Right cardiac atrium (tissue), 5 donors: ENCODE measurements at regions not wholly inside any gene's neighbourhood (a gene's known extent, or its start where the extent isn't known, plus 50 kb on each side); places are given as distances from the start of the nearest gene placed in this dataset.

ENCODE experiments used
- ATAC-seq, 2 donors: fragments of 200-7000 bp; cut with Tn5 transposase; one replicate each; pipeline versions ENCODE4 v1.8.0 to v1.9.1; 2020; ENCODE audit warnings: moderate library complexity in 2 of 2, mild to moderate bottlenecking in 1 of 2
- DNase-seq, 3 donors: peaks; one replicate each; pipeline ENCODE4 v3.0.0-alpha.2; 2020
- H3K27ac ChIP-seq: one replicate; pipeline ENCODE4 v1.5.1; 2013; ENCODE audit warnings: mild to moderate bottlenecking, low read length, control low read depth, moderate library complexity
- H3K27me3 ChIP-seq: one replicate; pipeline ENCODE4 v1.6.1; 2013; ENCODE audit not compliant: control insufficient read depth, insufficient read depth
- H3K4me1 ChIP-seq: one replicate; pipeline ENCODE4 v1.6.1; 2013; ENCODE audit warnings: low read length; ENCODE audit not compliant: control insufficient read depth, insufficient read depth
- H3K4me3 ChIP-seq: one replicate; pipeline ENCODE4 v1.5.1; 2013; ENCODE audit warnings: low read length, control low read depth
- H3K9me3 ChIP-seq: one replicate; pipeline ENCODE4 v1.6.1; 2013; ENCODE audit warnings: low read length; ENCODE audit not compliant: control insufficient read depth
- WGBS: extraction: QIAGEN DNeasy Blood & Tissue Kit; methylation state at CpG from one replicate; pipeline ENCODE4 v1.1.7; 2013; 5-methylcytosine and 5-hydroxymethylcytosine counted together
- intact Hi-C, 4 donors: fragments of 100-400 bp; cut with DNase I; formaldehyde crosslinking; loops; one replicate each; pipeline versions ENCODE4 v1.11.0 to v1.14.0; 2022 to 2023
- donor health status: healthy with polysubstance abuse.
- donor health status: DM: no; HTN: yes; CAD: no.
- donor health status: DM: no; HTN: no; CAD: no.
- donor health status: DM: no; HTN: yes; CAD: no; lungs with severe emphysema.
- donor health status: DM: yes; HTN: yes; CAD: no.

DNA sequence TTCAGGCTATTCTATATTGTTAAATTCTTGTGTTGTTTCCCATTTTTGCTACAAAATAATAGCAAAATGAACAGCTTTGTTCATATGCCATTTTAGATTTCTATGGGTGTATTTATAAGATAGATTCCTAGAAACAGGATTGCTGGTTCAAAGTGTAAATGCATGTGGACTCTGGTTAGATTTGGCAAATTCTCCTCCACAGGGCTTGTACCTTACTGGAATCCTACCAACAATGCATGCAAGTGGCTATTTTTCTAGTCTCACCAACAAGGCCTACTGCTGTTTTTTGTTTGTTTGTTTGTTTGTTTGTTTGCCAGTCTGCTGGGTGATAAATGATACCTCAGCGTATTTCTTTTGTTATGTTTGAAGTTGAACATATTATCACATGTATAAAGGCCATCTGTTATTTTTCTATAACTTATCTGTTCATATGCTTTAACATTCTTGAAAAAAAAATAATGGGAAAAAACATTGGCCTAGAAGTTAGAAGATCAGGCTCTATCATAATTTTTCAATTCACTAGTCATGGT lies 87.1 kb upstream of the AHR start:
- Histone ChIP-seq H3K9me3 (no peaks in the 10 kb centered on the region), H3K4me1 (no peaks in the 10 kb centered on the region), H3K4me3 (no peak overlapping the region), H3K27me3 (no peaks in the 10 kb centered on the region), H3K27ac (no peak overlapping the region)
- ATAC-seq (no peak), DNase-seq (no peak)
- intact Hi-C loops = no loop called here
- WGBS = 96% methylated on average over 1 of the region's 1 CpG

DNA sequence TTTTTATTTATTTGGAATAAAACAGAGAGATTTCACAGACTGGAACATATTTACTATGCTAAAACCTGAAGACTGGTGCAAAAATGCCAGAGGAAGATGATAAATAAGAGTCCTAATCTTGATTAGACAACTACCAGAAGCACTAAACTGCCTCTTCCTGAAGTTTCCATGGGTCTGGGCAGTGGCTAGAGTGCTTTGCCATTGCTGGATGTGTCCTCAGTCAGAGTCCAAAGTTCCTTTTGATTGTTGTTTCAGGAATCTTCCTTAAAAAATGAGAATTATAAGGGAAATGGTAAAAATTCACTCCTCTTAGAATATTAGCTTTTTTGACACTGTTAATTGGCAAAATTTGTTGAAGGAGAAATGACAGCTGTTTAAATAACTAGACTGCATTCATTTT lies 86.3 kb upstream of the AHR start:
- no peak for ATAC-seq
- no peak overlapping the region for H3K27ac ChIP-seq
- DNase-seq = no peak
- intact Hi-C loops = no loop called here
- H3K9me3 ChIP-seq = no peaks in the 10 kb centered on the region
- no peaks in the 10 kb centered on the region for H3K27me3 ChIP-seq
- H3K4me1 ChIP-seq = no peaks in the 10 kb centered on the region
- H3K4me3 ChIP-seq = no peak overlapping the region

GRCh38 chr7:17227766-17228490 lies 70.5 kb upstream of the AHR start:
- Histone ChIP-seq H3K27ac (no peak overlapping the region), H3K9me3 (no peaks in the 10 kb centered on the region), H3K4me1 (peaks cover 3% of the 10 kb centered on the region), H3K27me3 (no peaks in the 10 kb centered on the region), H3K4me3 (no peak overlapping the region)
- no peak for DNase-seq
- WGBS = 84% methylated on average over 2 of the region's 2 CpGs
- intact Hi-C loops = no loop called here
- ATAC-seq = no peak

GRCh38 chr7:17229228-17229627 lies 69.2 kb upstream of the AHR start:
- 87% methylated on average over 2 of the region's 2 CpGs for WGBS

GRCh38 chr7:17230099-17230807 lies 68.2 kb upstream of the AHR start:
- Histone ChIP-seq H3K4me3 (no peak overlapping the region), H3K27ac (peak overlapping the region; percentile 56), H3K9me3 (no peaks in the 10 kb centered on the region), H3K4me1 (peaks cover 5% of the 10 kb centered on the region), H3K27me3 (no peaks in the 10 kb centered on the region)
- 35% methylated on average over 2 of the region's 2 CpGs for WGBS
- ATAC-seq (peak; percentile 77 to 81), DNase-seq (no peak)
- intact Hi-C loops = loop anchor here in 1 of 4 donors (10.0 kb wide), 1 partner anchor 65 kb away; the partner anchor contains the start of gene AHR

More at GRCh38 chr7:17229228-17229627, 69.2 kb upstream of the AHR start:
- DNase-seq (no peak), ATAC-seq (no peak)
- Histone ChIP-seq H3K27ac (no peak overlapping the region), H3K27me3 (no peaks in the 10 kb centered on the region), H3K4me3 (no peak overlapping the region), H3K9me3 (no peaks in the 10 kb centered on the region), H3K4me1 (peaks cover 5% of the 10 kb centered on the region)
- intact Hi-C loops = no loop called here

- intact Hi-C loops = loop anchor here in 1 of 4 donors (10.0 kb wide), 1 partner anchor 61 kb away; the partner anchor contains the start of gene AHR
- Histone ChIP-seq H3K4me3 (no peak overlapping the region), H3K27me3 (no peaks in the 10 kb centered on the region), H3K27ac (no peak overlapping the region), H3K4me1 (peaks cover 5% of the 10 kb centered on the region), H3K9me3 (no peaks in the 10 kb centered on the region)
- 64% methylated on average over 2 of the region's 2 CpGs for WGBS
- no peak for DNase-seq
- ATAC-seq = no peak
Observed at GRCh38 chr7:17233603-17234002, 64.8 kb upstream of the AHR start.

- H3K27me3 ChIP-seq = no peaks in the 10 kb centered on the region
- DNase-seq = no peak
- 63% methylated on average over 2 of the region's 2 CpGs for WGBS
- ATAC-seq = no peak
- H3K4me1 ChIP-seq = peaks cover 5% of the 10 kb centered on the region
- intact Hi-C loops = loop anchor here in 1 of 4 donors (10.0 kb wide), 1 partner anchor 61 kb away; the partner anchor contains the start of gene AHR
- no peaks in the 10 kb centered on the region for H3K9me3 ChIP-seq
- H3K27ac ChIP-seq = no peak overlapping the region
- no peak overlapping the region for H3K4me3 ChIP-seq
Observed at GRCh38 chr7:17234030-17234397, 64.4 kb upstream of the AHR start.

GRCh38 chr7:17234398-17235031 lies 63.9 kb upstream of the AHR start:
- Histone ChIP-seq H3K27ac (no peak overlapping the region), H3K4me3 (no peak overlapping the region)
- no peak for DNase-seq

GRCh38 chr7:17236171-17236570 lies 62.3 kb upstream of the AHR start:
- ATAC-seq (no peak), DNase-seq (no peak)
- no peak overlapping the region for H3K27ac ChIP-seq
- no peak overlapping the region for H3K4me3 ChIP-seq
- no peaks in the 10 kb centered on the region for H3K9me3 ChIP-seq
- no peaks in the 10 kb centered on the region for H3K27me3 ChIP-seq
- H3K4me1 ChIP-seq = peaks cover 3% of the 10 kb centered on the region
- 87% methylated on average over 5 of the region's 5 CpGs for WGBS
- intact Hi-C loops = loop anchor here in 1 of 4 donors (10.0 kb wide), 1 partner anchor 59 kb away; the partner anchor contains the start of gene AHR

More at GRCh38 chr7:17234398-17235031, 63.9 kb upstream of the AHR start:
- peak; percentile 81 for ATAC-seq
- WGBS = 44% methylated on average over 10 of the region's 10 CpGs
- H3K9me3 ChIP-seq = no peaks in the 10 kb centered on the region
- intact Hi-C loops = loop anchor here in 1 of 4 donors (10.0 kb wide), 1 partner anchor 60 kb away; the partner anchor contains the start of gene AHR
- no peaks in the 10 kb centered on the region for H3K27me3 ChIP-seq
- H3K4me1 ChIP-seq = peaks cover 5% of the 10 kb centered on the region

GRCh38 chr7:17236603-17237002 lies 61.8 kb upstream of the AHR start:
- no peak for DNase-seq
- no peaks in the 10 kb centered on the region for H3K9me3 ChIP-seq
- WGBS = 81% methylated on average over 1 of the region's 1 CpG
- ATAC-seq = no peak
- intact Hi-C loops = loop anchor here in 1 of 4 donors (10.0 kb wide), 1 partner anchor 58 kb away; the partner anchor contains the start of gene AHR
- H3K27ac ChIP-seq = no peak overlapping the region
- H3K27me3 ChIP-seq = no peaks in the 10 kb centered on the region
- H3K4me3 ChIP-seq = no peak overlapping the region
- H3K4me1 ChIP-seq = peaks cover 2% of the 10 kb centered on the region
